ENCODE measurements at regions not wholly inside any gene's neighbourhood (a gene's known extent, or its start where the extent isn't known, plus 50 kb on each side); places are given as distances from the start of the nearest gene placed in this dataset.

DNA sequence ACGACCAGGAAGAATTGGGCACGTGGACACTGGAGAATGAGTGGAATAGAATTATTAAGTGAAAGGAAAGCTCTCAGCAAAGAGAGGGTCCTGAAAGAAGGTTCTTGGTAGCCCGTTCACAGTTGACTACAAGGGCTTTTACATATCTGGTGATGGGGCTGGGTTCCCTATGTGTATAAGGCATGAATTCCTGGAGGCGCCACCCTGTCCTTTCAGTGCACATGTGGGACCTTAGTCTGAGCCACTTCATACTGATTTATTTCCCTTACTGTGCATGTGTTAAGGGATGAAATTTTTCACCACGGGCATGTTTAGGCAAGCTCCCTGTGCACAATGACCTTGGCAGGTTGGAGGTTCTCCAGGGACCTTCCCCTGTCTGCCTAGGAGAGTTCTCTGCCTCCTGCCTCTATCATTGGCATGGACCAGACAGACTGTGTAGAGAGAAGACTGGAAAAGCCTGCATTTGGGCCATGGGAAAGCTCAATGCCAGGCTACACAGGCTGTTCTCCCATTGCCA is 145.9 kb upstream of the ITGB1 start:
- Histone ChIP-seq H3K27me3 (replicated peaks; ENCODE audit: control insufficient read depth, insufficient read depth, low read length) (no peaks in the 10 kb centered on the region; the same call in 1 of the 2 replicates), H3K9me3 (peaks cover 18% of the 10 kb centered on the region; the same call in 1 of the 2 replicates), H3K36me3 (ENCODE audit: control insufficient read depth, insufficient read depth, low read length) (no peaks in the 10 kb centered on the region), H3K4me3 (ENCODE audit: low read depth, low read length) (no peak overlapping the region), H3K4me1 (no peaks in the 10 kb centered on the region)
- POLR2A ChIA-PET = no interaction called here
- no peaks in the 10 kb centered on the region for H3K36me3 Mint-ChIP-seq (ENCODE audit: insufficient read depth, unreplicated experiment)
- intact Hi-C loops (cut with micrococcal nuclease; ENCODE audit: unreplicated experiment) = no loop called here
- TF ChIP-seq, protein P1, sequence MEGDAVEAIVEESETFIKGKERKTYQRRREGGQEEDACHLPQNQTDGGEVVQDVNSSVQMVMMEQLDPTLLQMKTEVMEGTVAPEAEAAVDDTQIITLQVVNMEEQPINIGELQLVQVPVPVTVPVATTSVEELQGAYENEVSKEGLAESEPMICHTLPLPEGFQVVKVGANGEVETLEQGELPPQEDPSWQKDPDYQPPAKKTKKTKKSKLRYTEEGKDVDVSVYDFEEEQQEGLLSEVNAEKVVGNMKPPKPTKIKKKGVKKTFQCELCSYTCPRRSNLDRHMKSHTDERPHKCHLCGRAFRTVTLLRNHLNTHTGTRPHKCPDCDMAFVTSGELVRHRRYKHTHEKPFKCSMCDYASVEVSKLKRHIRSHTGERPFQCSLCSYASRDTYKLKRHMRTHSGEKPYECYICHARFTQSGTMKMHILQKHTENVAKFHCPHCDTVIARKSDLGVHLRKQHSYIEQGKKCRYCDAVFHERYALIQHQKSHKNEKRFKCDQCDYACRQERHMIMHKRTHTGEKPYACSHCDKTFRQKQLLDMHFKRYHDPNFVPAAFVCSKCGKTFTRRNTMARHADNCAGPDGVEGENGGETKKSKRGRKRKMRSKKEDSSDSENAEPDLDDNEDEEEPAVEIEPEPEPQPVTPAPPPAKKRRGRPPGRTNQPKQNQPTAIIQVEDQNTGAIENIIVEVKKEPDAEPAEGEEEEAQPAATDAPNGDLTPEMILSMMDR (IDR thresholded peaks at IDR 0.05; ENCODE audit: insufficient read depth in 1 of 2, low read depth in 1 of 2, low read length in 1 of 2, severe bottlenecking in 1 of 2, unreplicated experiment in 1 of 2) = no peak
- peaks cover 3% of the 10 kb centered on the region for H3K27me3 Mint-ChIP-seq (ENCODE audit: insufficient read depth, unreplicated experiment)
- H3K27ac Mint-ChIP-seq (ENCODE audit: unreplicated experiment) = no peak overlapping the region
- no peak for DNase-seq
- H3K4me1 Mint-ChIP-seq (ENCODE audit: low read depth, unreplicated experiment) = no peaks in the 10 kb centered on the region
- H3K4me3 Mint-ChIP-seq (ENCODE audit: unreplicated experiment) = no peak overlapping the region
- no TSS peak for BruUV-seq (replicated peaks)
- peaks cover 13% of the 10 kb centered on the region for H3K9me3 Mint-ChIP-seq (ENCODE audit: unreplicated experiment)
- CTCF ChIA-PET = no interaction called here

DNA sequence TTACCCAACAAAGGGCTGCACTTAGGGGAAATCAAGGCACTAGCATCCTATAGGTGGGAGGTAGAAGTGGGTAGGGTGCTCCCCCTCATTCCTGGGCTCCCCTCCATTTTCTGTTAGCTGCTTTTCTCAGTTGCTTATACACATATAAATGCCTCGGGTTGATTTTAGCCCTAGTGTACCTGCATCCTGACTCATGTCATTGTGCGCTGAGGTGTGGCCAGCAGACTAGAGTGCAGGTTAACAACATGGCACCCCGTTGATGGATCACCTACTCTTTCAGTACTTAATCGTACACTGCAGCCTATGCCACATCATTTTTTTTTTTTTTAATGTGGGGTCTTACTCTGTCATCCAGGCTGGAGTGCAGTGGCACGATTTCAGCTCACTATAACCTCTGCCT is 144.0 kb upstream of the ITGB1 start:
- no TSS peak for BruUV-seq (replicated peaks)
- no peak overlapping the region for H3K4me3 Mint-ChIP-seq (ENCODE audit: unreplicated experiment)
- H3K27me3 Mint-ChIP-seq (ENCODE audit: insufficient read depth, unreplicated experiment) = no peaks in the 10 kb centered on the region
- Histone ChIP-seq H3K27me3 (replicated peaks; ENCODE audit: control insufficient read depth, insufficient read depth, low read length) (no peaks in the 10 kb centered on the region), H3K4me3 (ENCODE audit: low read depth, low read length) (no peak overlapping the region), H3K36me3 (ENCODE audit: control insufficient read depth, insufficient read depth, low read length) (no peaks in the 10 kb centered on the region), H3K9me3 (peaks cover 26% of the 10 kb centered on the region), H3K4me1 (no peaks in the 10 kb centered on the region)
- DNase-seq = no peak
- CTCF ChIA-PET = no interaction called here
- no peaks in the 10 kb centered on the region for H3K36me3 Mint-ChIP-seq (ENCODE audit: insufficient read depth, unreplicated experiment)
- H3K9me3 Mint-ChIP-seq (ENCODE audit: unreplicated experiment) = peaks cover 27% of the 10 kb centered on the region
- intact Hi-C loops (cut with micrococcal nuclease; ENCODE audit: unreplicated experiment) = no loop called here
- H3K4me1 Mint-ChIP-seq (ENCODE audit: low read depth, unreplicated experiment) = no peaks in the 10 kb centered on the region
- TF ChIP-seq, protein P1 (IDR thresholded peaks at IDR 0.05; ENCODE audit: insufficient read depth in 1 of 2, low read depth in 1 of 2, low read length in 1 of 2, severe bottlenecking in 1 of 2, unreplicated experiment in 1 of 2) = no peak
- no peak overlapping the region for H3K27ac Mint-ChIP-seq (ENCODE audit: unreplicated experiment)
- POLR2A ChIA-PET = no interaction called here

DNA sequence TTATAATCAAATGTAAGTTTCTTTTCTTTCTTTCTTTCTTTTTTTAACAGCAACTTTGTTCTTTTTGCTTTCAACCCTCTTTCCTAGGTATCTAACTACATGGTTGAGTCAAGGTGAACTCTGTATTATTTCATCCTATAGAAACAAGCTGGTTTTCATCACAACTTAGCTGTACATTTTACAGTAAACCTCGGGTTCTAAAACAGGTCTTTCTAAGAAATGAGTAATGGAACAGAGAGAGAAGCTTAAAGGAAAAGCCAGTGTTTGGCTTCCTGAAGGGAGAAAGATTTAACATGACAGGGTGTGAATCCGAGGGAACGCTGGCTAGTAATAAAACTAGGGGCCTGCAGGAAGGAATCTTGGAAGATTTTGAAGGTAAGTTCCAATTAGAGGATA is 143.4 kb upstream of the ITGB1 start:
- H3K4me1 ChIP-seq = no peaks in the 10 kb centered on the region
- Mint-ChIP-seq H3K27ac (ENCODE audit: unreplicated experiment) (no peak overlapping the region), H3K9me3 (ENCODE audit: unreplicated experiment) (peaks cover 33% of the 10 kb centered on the region), H3K4me3 (ENCODE audit: unreplicated experiment) (no peak overlapping the region), H3K36me3 (ENCODE audit: insufficient read depth, unreplicated experiment) (no peaks in the 10 kb centered on the region), H3K27me3 (ENCODE audit: insufficient read depth, unreplicated experiment) (no peaks in the 10 kb centered on the region), H3K4me1 (ENCODE audit: low read depth, unreplicated experiment) (no peaks in the 10 kb centered on the region)
- DNase-seq = no peak
- H3K36me3 ChIP-seq (ENCODE audit: control insufficient read depth, insufficient read depth, low read length) = no peaks in the 10 kb centered on the region
- ChIA-PET CTCF (no interaction called here), POLR2A (no interaction called here)
- no TSS peak for BruUV-seq (replicated peaks)
- intact Hi-C loops (cut with micrococcal nuclease; ENCODE audit: unreplicated experiment) = no loop called here
- TF ChIP-seq, protein P1 (IDR thresholded peaks at IDR 0.05; ENCODE audit: insufficient read depth in 1 of 2, low read depth in 1 of 2, low read length in 1 of 2, severe bottlenecking in 1 of 2, unreplicated experiment in 1 of 2) = no peak
- no peak overlapping the region for H3K4me3 ChIP-seq (ENCODE audit: low read depth, low read length)
- no peaks in the 10 kb centered on the region for H3K27me3 ChIP-seq (replicated peaks; ENCODE audit: control insufficient read depth, insufficient read depth, low read length)
- peaks cover 32% of the 10 kb centered on the region for H3K9me3 ChIP-seq
